Stomach (tissue), 4 donors: ENCODE measurements at regions not wholly inside any gene's neighbourhood (a gene's known extent, or its start where the extent isn't known, plus 50 kb on each side); places are given as distances from the start of the nearest gene placed in this dataset.
"Not testable (repeated sequence)": the region's sequence is repeated elsewhere in the genome, so short reads cannot be mapped to it uniquely, and the experiment has no call there.

ENCODE experiments used
- CTCF ChIP-seq, 7 experiments: fragments of 450-650 bp in 4 of 7; fragments of 200-600 bp in 3 of 7; sonication (generic) in 3 of 7; IDR thresholded peaks; one replicate each; pipeline ENCODE4 v1.5.1; 2016 to 2019; ENCODE audit warnings: antibody characterized with exemption in 7 of 7, control low read depth in 2 of 7, mild to moderate bottlenecking in 1 of 7
- POLR2A ChIP-seq, 4 donors: fragments of 450-650 bp; IDR thresholded peaks; one replicate each; pipeline ENCODE4 v1.6.1; 2016; ENCODE audit warnings: antibody characterized with exemption in 4 of 4, control low read depth in 2 of 4, mild to moderate bottlenecking in 1 of 4, moderate library complexity in 1 of 4
- POLR2AphosphoS5 ChIP-seq, 3 donors: sonication (generic); formaldehyde crosslinking; IDR thresholded peaks; one replicate each; pipeline ENCODE4 v1.6.1; 2016; ENCODE audit warnings: antibody characterized with exemption in 3 of 3

DNA sequence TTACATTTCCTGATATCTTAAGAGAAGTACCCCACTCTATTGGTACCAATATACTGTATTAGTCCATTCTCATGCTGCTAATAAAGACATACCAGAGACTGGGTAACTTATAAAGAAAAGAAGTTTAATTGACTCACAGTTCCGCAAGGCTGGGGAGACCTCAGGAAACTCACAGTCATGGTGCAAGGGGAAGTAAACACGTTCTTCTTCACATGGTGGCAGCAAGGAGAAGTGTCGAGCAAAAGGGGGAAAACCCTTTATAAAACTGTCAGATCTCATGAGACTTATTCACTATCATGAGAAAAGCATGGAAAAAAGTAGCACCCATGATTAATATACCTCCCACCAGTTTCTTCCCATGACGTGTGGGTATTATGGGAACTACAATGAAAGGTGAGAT, 219.6 kb upstream of the FKBP1C start:
- not testable (repeated sequence) for TF ChIP-seq POLR2A, CTCF, POLR2AphosphoS5 (IDR thresholded peaks at IDR 0.05)
